ENCODE measurements at regions not wholly inside any gene's neighbourhood (a gene's known extent, or its start where the extent isn't known, plus 50 kb on each side); places are given as distances from the start of the nearest gene placed in this dataset.

DNA sequence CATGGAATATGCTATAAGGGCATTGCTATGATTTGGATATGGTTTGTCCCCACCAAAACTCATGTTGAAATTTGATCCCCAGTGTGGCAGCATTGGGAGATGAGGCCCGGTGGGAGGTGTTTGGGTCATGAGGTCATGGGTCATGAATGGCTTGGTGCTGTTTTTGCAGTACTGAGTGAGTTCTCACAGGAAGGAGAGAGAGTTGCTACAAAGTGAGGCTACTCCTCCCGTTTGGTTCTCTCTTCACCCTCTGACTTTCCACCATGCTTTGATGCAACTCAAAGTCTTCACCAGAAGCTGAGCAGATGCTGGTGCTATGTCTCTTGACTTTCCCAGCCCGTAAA is 388.1 kb upstream of the TMPO start:
- TF ChIP-seq, protein P1, sequence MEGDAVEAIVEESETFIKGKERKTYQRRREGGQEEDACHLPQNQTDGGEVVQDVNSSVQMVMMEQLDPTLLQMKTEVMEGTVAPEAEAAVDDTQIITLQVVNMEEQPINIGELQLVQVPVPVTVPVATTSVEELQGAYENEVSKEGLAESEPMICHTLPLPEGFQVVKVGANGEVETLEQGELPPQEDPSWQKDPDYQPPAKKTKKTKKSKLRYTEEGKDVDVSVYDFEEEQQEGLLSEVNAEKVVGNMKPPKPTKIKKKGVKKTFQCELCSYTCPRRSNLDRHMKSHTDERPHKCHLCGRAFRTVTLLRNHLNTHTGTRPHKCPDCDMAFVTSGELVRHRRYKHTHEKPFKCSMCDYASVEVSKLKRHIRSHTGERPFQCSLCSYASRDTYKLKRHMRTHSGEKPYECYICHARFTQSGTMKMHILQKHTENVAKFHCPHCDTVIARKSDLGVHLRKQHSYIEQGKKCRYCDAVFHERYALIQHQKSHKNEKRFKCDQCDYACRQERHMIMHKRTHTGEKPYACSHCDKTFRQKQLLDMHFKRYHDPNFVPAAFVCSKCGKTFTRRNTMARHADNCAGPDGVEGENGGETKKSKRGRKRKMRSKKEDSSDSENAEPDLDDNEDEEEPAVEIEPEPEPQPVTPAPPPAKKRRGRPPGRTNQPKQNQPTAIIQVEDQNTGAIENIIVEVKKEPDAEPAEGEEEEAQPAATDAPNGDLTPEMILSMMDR (conservative IDR thresholded peaks at IDR 0.05), result no peak
- no peak overlapping the region for H3K27ac ChIP-seq

DNA sequence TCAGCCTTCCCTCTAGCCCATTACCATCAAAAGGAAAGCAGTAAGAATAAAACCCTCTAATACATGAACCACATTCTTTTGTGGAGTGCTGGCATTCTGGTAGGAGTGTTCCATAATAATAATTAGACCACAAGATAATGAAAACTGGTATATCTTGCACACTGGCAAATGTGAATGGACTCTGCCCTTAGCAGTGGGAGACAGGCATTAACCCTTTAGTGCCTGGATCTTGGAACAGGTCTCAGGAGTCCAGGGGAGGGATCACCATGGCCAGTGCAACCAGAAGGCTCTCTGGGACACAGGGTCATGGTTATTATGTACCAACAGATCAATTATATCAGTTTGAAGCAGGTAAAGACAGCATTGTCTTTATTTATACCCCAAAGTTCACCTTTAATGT is 387.5 kb upstream of the TMPO start:
- no peak overlapping the region for H3K27ac ChIP-seq
- TF ChIP-seq, protein P1 (conservative IDR thresholded peaks at IDR 0.05), result no peak

DNA sequence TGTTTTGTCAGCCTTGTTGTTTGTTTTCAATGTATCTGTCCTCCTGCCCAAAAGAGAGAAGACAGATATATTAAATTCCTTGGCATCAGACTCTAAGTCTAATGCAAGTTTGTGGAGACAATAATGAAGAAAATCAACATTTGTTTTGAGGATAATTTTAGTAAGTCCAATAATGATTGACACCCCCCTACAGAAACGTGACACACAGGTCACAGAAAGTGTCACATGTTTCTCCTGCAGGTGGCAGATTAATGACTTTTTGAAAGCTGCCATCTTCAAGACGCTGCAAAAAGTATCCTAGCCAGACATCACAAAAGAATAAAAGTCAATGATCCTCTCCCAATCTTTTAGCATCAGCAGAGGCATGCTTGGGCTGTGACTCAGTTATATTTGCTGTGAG is 378.8 kb upstream of the TMPO start:
- no peak overlapping the region for H3K27ac ChIP-seq
- TF ChIP-seq, protein P1 (conservative IDR thresholded peaks at IDR 0.05), result no peak

DNA sequence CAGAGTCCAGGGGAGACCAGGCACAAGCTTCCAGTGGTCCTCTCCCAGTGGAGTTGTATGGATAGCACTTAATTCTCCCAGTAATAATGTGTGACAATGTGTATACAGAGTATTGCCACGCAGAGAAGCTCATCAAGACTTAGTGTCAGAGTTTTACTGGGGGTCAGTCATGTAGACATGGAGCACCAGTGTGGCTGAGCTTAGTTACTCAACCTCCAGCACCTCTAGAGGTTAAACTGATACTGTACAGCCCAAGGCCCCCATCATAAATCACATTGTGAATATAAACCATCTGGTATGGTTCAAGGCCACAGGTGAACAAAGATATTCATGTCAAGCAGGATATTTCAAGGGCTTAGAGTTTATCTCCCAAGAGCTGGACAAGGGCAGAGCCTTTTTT is 378.1 kb upstream of the TMPO start:
- TF ChIP-seq, protein P1 (conservative IDR thresholded peaks at IDR 0.05), result no peak

DNA sequence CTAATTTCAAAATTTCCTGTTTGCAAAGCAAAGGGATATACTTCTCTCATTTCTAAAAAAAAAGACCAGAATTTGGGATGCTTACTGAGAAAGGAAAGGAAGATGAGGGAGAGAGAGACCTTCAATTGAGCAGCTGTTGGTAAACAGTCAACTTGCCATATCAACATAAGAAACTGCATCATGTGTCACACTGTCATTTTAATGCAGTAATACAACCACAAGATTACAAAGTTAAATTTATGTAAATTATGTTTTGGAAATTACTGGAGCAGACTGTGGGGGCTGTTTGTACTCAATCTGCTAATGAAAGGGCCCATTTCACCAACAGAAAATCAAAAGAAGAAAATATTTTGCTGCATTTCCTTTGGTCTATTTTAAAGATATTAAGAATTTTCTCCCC is 370.4 kb upstream of the TMPO start:
- TF ChIP-seq, protein P1 (conservative IDR thresholded peaks at IDR 0.05), result no peak
- no peak overlapping the region for H3K27ac ChIP-seq

More for the DNA sequence above, 378.1 kb upstream of the TMPO start:
- no peak overlapping the region for H3K27ac ChIP-seq

DNA sequence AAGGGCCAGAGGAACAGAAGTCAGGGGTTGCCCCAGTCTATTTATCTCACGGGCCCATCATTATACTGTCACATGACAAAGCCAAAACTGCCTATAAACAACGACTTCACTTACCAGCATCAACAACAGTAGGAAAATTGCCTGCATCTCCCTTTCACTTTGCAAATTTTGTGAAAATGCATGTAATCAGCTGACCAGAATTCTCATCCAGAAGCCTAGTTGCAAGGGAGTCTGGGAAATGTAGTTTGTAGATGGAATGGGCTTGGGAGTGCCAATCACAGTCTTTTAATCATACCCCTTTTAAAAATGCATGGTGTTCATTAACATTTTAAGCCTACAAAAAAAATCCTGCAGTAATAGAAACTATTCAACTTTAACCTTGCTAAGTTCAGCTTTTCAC is 369.3 kb upstream of the TMPO start:
- TF ChIP-seq, protein P1 (conservative IDR thresholded peaks at IDR 0.05), result no peak

DNA sequence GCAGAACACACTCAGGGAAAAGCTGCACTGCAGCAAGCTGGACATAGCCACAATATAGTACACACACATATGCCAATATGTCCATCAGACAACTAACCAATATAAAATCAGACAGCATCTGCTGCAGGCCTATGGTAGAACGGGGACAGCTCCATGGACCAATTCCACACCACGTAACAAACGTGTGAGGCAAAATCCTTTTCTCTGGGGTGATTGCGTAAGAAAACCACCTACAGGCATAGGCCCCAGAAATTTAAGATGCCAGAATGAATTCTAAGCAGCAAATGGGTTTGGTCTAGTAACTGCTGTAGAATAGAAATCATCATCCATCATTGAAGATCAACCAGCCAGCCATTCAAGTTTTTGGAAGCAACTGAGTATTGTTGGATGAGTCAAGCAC is 368.9 kb upstream of the TMPO start:
- H3K27ac ChIP-seq, result no peak overlapping the region
- TF ChIP-seq, protein P1 (conservative IDR thresholded peaks at IDR 0.05), result no peak

More for the DNA sequence above, 369.3 kb upstream of the TMPO start:
- H3K27ac ChIP-seq, result no peak overlapping the region

DNA sequence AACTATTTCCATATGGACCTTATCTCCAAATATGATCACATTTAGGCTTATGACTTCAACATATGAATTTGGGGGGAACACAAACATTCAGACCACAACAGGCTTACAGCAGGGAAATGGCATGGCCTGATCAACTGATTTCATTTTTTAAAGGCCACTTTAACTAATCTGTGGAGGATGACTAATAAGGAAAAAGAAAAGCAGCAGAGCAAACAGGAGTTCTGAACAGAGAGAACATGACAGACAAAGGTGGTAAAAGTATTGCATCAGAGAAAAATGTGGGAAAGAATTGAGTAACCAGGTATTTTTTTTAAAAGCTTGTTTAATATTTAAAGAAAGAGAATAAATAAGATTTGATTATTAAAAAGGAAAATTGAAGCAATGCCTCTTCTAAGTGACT is 366.1 kb upstream of the TMPO start:
- TF ChIP-seq, protein P1 (conservative IDR thresholded peaks at IDR 0.05), result no peak
- no peak overlapping the region for H3K27ac ChIP-seq
